SK-N-MC (cell line): ENCODE measurements at regions not wholly inside any gene's neighbourhood (a gene's known extent, or its start where the extent isn't known, plus 50 kb on each side); places are given as distances from the start of the nearest gene placed in this dataset.

Source experiments
- DNase-seq: peaks from one replicate; pipeline ENCODE4 v3.0.0-alpha.2; 2011; ENCODE audit warnings: low read depth, low spot score
- H3K27ac ChIP-seq: fragments of 200-600 bp; sonication (generic); 2 replicates; pipeline ENCODE4 v1.5.1; 2016; ENCODE audit warnings: mixed run types
- H3K36me3 ChIP-seq: fragments of 200-600 bp; sonication (generic); 2 replicates; pipeline ENCODE4 v1.6.1; 2017; ENCODE audit warnings: antibody characterized with exemption, low read length, mixed read lengths; ENCODE audit not compliant: insufficient read depth
- H3K4me3 ChIP-seq: fragments of 200-600 bp; sonication (generic); 2 replicates; pipeline ENCODE4 v1.5.1; 2016
- H3K9ac ChIP-seq: fragments of 200-600 bp; sonication (generic); 2 replicates; pipeline ENCODE4 v1.8.0; 2017; ENCODE audit warnings: mixed run types, mixed read lengths; ENCODE audit not compliant: insufficient read length
- H3K9me3 ChIP-seq: fragments of 200-600 bp; sonication (generic); 2 replicates; pipeline ENCODE4 v1.6.1; 2017; ENCODE audit warnings: low read depth, mild to moderate bottlenecking, antibody characterized with exemption, low read length, moderate library complexity, mixed read lengths
- EZH2 ChIP-seq: fragments of 200-600 bp; sonication (generic); IDR thresholded peaks from one replicate; pipeline ENCODE4 v1.6.1; 2017; ENCODE audit warnings: antibody characterized with exemption
- FOXP2 ChIP-seq: optimal IDR thresholded peaks from 2 replicates; pipeline ENCODE3; 2011; ENCODE audit warnings: mild to moderate bottlenecking, moderate library complexity; ENCODE audit not compliant: insufficient read depth; ENCODE audit errors: extremely low read length, control extremely low read depth
- POLR2AphosphoS5 ChIP-seq: IDR thresholded peaks from 2 replicates; pipeline ENCODE4 v1.6.1; 2012; ENCODE audit warnings: mild to moderate bottlenecking, low read depth, low read length, borderline replicate concordance

DNA sequence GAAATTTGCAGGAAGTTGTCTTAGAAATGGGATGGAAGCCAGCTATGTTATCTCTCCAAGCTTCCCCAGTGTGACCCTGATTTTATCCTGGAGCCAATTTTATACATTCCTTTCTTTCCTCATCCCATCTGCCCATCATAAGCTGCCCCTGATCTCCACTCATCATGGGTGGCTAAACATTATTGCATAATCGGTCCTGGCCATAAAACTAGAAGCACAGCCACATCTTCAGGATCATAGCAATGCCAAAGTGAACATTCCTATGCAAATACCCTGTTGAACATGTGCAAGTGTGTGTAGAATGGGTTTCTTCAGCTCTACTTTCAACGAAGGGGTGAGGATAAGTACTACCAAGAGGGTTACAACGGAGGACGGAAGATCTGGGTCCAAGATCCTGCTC lies 50.6 kb upstream of the COG2 start:
- no peak overlapping the region for H3K9ac ChIP-seq
- no peaks in the 10 kb centered on the region for H3K9me3 ChIP-seq
- no peak for DNase-seq
- H3K27ac ChIP-seq, result no peak overlapping the region
- no peak overlapping the region for H3K4me3 ChIP-seq
- H3K36me3 ChIP-seq, result no peaks in the 10 kb centered on the region
- no peak for TF ChIP-seq FOXP2

- H3K9ac ChIP-seq, result no peak overlapping the region
- H3K9me3 ChIP-seq, result no peaks in the 10 kb centered on the region
- H3K27ac ChIP-seq, result no peak overlapping the region
- no peak for TF ChIP-seq POLR2AphosphoS5
- TF ChIP-seq EZH2, result no peak
- no peak for TF ChIP-seq FOXP2
- no peaks in the 10 kb centered on the region for H3K36me3 ChIP-seq
- no peak for DNase-seq
- H3K4me3 ChIP-seq, result no peak overlapping the region
These were observed 52.3 kb upstream of the COG2 start for GRCh38 chr1:230589951-230590350.

DNA sequence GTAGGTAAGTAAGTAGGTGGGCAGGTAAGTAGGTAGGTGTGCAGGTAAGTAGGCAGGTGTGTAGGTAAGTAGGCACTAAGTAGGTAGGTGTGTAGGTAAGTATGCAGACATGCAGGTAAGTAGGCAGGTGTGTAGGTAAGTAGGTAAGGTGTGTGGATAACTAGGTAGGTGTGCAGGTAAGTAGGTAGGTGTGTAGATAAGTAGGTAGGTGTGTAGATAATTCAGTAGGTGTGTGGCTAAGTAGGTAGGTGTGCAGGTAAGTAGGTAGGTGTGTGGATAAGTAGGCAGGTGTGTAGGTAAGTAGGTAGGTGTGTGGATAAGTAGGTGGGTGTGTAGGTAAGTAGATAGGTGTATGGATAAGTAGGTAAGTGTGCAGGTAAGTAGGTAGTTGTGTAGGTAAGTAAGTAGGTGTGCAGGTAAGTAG lies 53.9 kb upstream of the COG2 start:
- no peaks in the 10 kb centered on the region for H3K9me3 ChIP-seq
- TF ChIP-seq POLR2AphosphoS5 (no peak), EZH2 (no peak), FOXP2 (no peak)
- no peak for DNase-seq
- no peak overlapping the region for H3K9ac ChIP-seq
- no peak overlapping the region for H3K4me3 ChIP-seq
- no peaks in the 10 kb centered on the region for H3K36me3 ChIP-seq
- H3K27ac ChIP-seq, result no peak overlapping the region

DNA sequence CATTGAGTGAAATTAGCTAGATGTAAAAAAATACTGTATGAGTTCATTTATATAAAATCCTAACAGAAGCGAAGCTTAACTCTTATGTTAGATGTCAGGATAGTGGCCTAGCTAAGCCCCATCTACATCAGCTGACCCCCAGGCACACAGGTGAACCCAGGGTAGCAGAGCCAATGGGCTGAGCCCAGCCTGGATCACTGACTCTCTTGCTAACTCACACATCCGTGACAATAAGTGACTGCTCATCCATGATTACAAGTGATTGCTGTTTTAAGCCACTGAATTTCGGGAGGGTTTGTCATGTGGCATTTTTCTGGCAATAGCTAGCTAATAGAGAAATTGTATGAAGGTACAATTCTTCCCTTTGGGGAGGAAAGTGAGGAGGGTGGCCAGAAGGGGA lies 55.2 kb upstream of the COG2 start:
- Histone ChIP-seq H3K36me3 (no peaks in the 10 kb centered on the region), H3K9ac (no peak overlapping the region), H3K27ac (no peak overlapping the region), H3K9me3 (no peaks in the 10 kb centered on the region), H3K4me3 (no peak overlapping the region)
- TF ChIP-seq POLR2AphosphoS5 (no peak), EZH2 (no peak), FOXP2 (no peak)
- DNase-seq, result no peak

DNA sequence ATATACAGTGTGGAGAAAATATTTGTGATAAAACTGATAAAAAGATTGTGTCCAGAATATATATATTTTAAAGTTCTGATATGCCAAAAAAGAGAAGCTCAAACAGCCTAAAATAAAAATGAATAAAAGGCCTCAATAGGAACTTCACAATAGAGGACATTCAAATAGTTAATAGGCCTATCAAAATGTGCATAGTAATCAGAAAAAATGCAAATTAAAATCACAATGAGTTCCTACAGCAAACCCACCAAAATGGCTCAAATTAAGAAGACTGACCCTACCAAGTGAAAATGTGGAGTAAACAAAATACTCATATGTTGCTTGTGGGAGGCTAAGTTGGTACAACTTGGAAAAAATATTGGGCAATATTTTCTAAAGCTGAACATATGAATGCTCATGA lies 57.6 kb upstream of the COG2 start:
- H3K27ac ChIP-seq, result no peak overlapping the region
- no peak overlapping the region for H3K4me3 ChIP-seq
- no peak for DNase-seq
- no peaks in the 10 kb centered on the region for H3K9me3 ChIP-seq
- no peak overlapping the region for H3K9ac ChIP-seq
- TF ChIP-seq FOXP2 (no peak), POLR2AphosphoS5 (no peak), EZH2 (no peak)
- no peaks in the 10 kb centered on the region for H3K36me3 ChIP-seq

DNA sequence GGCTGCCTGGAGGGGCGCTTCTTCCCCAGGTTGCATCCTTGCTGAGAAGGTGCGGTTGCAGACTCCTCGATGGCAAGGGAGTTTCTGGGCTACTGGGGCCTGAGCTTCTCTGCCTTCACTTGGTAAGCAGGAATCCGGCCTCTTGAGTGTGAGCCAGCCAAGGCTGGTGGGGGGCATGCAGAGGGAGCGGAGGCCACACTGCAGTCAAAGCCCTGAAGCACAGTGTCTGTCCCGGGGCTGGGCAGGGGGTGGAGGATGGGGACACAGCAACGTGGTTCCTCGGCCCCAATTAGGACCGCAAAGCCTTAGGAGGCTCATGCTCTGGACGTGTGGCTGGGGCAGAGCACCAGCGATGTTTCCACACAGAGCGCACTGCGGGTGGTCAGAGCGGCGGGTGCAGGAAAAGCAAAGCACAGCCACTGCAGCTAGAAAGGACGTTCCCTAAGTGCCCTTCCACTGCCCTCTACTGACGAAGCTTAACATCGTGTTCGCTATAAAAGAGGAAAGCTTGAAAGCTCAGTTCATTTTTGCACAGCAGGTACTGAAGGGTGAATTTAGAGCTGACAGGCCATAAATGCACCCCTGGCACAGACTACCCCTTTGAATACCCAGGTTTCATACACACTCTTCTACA lies 60.7 kb upstream of the COG2 start:
- Histone ChIP-seq H3K9ac (no peak overlapping the region), H3K9me3 (no peaks in the 10 kb centered on the region), H3K27ac (no peak overlapping the region), H3K36me3 (no peaks in the 10 kb centered on the region), H3K4me3 (no peak overlapping the region)
- DNase-seq, result no peak
- TF ChIP-seq POLR2AphosphoS5, result no peak
- TF ChIP-seq EZH2, result no peak
- TF ChIP-seq FOXP2, result no peak

GRCh38 chr1:230578616-230579015 lies 63.7 kb upstream of the COG2 start:
- TF ChIP-seq EZH2 (no peak), FOXP2 (no peak), POLR2AphosphoS5 (no peak)
- Histone ChIP-seq H3K9me3 (no peaks in the 10 kb centered on the region), H3K27ac (no peak overlapping the region), H3K36me3 (no peaks in the 10 kb centered on the region), H3K9ac (no peak overlapping the region), H3K4me3 (no peak overlapping the region)
- no peak for DNase-seq

DNA sequence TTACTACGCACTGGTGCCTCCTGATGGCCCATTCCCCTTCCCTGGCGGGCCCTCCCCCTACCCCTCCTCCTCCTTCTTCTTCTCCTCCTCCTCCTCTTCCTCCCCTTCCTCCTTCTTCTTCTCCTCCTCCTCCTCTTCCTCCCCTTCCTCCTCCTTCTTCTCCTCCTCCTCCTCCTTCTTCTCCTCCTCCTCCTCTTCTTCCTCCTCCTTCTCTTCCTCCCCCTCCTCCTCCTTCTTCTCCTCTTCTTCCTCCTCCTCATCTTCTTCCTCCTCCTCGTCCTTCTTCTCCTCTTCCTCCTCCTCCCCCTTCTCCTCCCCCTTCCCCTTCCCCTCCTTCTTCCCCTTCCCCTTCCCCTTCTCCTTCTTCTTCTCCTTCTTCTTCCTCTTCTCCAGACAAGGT lies 64.7 kb upstream of the COG2 start:
- no peak overlapping the region for H3K9ac ChIP-seq
- no peak overlapping the region for H3K27ac ChIP-seq
- no peaks in the 10 kb centered on the region for H3K36me3 ChIP-seq
- H3K9me3 ChIP-seq, result no peaks in the 10 kb centered on the region
- no peak for TF ChIP-seq FOXP2
- no peak for TF ChIP-seq EZH2
- TF ChIP-seq POLR2AphosphoS5, result no peak
- no peak for DNase-seq
- no peak overlapping the region for H3K4me3 ChIP-seq

GRCh38 chr1:230575886-230576500 lies 66.3 kb upstream of the COG2 start:
- H3K4me3 ChIP-seq, result no peak overlapping the region
- no peak for DNase-seq
- H3K27ac ChIP-seq, result no peak overlapping the region
- TF ChIP-seq FOXP2 (no peak), EZH2 (no peak), POLR2AphosphoS5 (no peak)
- no peaks in the 10 kb centered on the region for H3K36me3 ChIP-seq
- H3K9me3 ChIP-seq, result no peaks in the 10 kb centered on the region
- H3K9ac ChIP-seq, result no peak overlapping the region
